ENCODE measurements at regions not wholly inside any gene's neighbourhood (a gene's known extent, or its start where the extent isn't known, plus 50 kb on each side); places are given as distances from the start of the nearest gene placed in this dataset.

DNA sequence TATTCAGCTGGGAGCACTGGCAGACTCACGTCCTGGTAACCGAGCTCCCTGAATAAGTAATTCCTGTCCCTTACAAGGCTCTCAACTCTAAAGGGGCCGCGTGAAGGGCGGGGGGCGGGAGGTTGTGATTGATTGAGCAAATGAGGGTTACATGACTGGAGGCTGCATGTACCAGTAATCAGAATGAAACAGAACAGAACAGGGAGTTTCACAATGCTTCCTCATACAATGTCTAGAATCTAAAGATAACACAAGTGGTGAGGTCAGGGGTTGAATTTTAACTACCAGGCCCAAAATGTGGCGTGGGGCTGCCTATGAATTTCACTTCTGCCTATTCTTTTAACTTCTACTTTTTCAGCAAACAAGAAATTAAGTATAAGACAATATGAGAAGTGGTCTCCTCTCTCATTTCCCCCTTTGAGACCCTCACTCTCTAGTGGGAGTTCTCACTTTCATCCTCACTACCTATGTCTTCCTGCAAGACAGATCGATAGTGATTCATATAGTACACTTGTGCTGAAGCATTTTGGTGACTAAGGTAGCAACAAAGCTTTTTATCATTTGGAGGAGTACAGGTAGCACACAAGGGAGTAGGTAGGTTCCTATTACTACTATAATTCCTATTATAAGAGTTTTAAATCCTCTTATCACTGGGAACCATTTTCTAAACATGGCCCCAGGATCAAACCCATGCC lies 239.8 kb downstream of the KTN1 start:
- H3K4me1 Mint-ChIP-seq (ENCODE audit: unreplicated experiment): no peaks in the 10 kb centered on the region
- H3K27ac Mint-ChIP-seq (ENCODE audit: unreplicated experiment): no peak overlapping the region
- no peak overlapping the region for H3K4me3 Mint-ChIP-seq (ENCODE audit: unreplicated experiment)
- TF ChIP-seq, protein P1, sequence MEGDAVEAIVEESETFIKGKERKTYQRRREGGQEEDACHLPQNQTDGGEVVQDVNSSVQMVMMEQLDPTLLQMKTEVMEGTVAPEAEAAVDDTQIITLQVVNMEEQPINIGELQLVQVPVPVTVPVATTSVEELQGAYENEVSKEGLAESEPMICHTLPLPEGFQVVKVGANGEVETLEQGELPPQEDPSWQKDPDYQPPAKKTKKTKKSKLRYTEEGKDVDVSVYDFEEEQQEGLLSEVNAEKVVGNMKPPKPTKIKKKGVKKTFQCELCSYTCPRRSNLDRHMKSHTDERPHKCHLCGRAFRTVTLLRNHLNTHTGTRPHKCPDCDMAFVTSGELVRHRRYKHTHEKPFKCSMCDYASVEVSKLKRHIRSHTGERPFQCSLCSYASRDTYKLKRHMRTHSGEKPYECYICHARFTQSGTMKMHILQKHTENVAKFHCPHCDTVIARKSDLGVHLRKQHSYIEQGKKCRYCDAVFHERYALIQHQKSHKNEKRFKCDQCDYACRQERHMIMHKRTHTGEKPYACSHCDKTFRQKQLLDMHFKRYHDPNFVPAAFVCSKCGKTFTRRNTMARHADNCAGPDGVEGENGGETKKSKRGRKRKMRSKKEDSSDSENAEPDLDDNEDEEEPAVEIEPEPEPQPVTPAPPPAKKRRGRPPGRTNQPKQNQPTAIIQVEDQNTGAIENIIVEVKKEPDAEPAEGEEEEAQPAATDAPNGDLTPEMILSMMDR (IDR thresholded peaks at IDR 0.05; ENCODE audit: unreplicated experiment): no peak
- H3K27me3 Mint-ChIP-seq (ENCODE audit: unreplicated experiment): peaks cover 2% of the 10 kb centered on the region
- no peaks in the 10 kb centered on the region for H3K36me3 Mint-ChIP-seq (ENCODE audit: low read depth, unreplicated experiment)
- DNase-seq (ENCODE audit: low spot score): no peak
- H3K9me3 Mint-ChIP-seq (ENCODE audit: unreplicated experiment): no peaks in the 10 kb centered on the region

DNA sequence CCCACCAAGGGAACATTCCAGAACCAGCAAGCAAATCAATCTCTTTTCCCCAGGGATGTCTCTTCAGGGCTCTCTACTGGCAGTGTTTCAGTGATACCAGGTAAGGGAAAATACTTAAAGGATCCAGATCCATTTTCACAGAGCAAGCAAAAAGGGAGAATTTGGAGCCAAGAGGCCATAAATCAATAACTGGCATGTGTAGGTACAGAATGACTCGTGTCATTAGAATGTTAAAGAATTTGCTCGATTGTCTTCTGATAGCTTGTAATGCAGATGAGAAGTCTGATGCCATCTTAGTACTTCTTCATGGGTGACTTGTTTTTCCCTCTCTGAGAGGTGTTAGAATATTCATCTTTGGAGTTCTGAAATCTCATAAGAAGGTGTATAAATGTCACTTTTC lies 242.9 kb downstream of the KTN1 start:
- Mint-ChIP-seq H3K27me3 (ENCODE audit: unreplicated experiment) (peaks cover 5% of the 10 kb centered on the region), H3K27ac (ENCODE audit: unreplicated experiment) (no peak overlapping the region), H3K4me1 (ENCODE audit: unreplicated experiment) (no peaks in the 10 kb centered on the region), H3K9me3 (ENCODE audit: unreplicated experiment) (no peaks in the 10 kb centered on the region), H3K36me3 (ENCODE audit: low read depth, unreplicated experiment) (no peaks in the 10 kb centered on the region), H3K4me3 (ENCODE audit: unreplicated experiment) (no peak overlapping the region)
- no peak for DNase-seq (ENCODE audit: low spot score)
- TF ChIP-seq, protein P1 (IDR thresholded peaks at IDR 0.05; ENCODE audit: unreplicated experiment): no peak

DNA sequence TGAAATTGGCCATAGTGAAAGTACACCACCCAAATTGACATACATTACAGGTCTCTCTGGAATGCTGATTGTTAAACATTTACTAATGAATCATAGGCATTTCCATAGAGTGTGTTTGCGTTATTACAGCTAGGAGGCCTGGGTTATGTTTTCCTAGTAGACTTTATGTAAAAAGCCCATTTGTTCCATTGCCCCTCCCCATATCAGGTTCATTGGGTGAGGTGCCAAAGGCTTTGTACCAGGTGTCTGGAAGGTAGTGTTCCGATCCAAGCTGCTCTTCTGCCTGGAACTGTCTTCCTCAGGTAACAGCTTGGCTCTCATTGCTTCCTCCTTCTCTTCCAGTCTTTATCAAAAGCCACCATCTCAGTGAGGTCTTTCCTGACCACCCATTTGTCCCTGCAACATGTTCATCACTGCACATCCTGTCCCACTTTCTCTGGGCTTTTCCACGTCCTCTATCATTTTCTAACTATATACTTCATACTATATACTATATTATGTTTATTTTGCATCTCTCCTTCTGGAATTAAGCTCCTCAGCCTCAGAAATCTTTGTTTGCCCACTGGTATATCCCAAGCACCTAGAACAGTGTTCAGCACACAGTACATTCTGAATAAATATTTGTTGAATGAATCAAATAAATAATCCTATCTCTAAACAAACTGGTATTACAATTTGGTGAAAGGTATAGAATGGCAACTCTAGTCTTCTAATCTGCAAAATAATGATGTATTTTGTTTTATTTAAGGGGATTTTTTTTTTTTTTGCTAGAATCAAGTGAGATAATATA lies 252.3 kb downstream of the KTN1 start:
- H3K27ac Mint-ChIP-seq (ENCODE audit: unreplicated experiment): no peak overlapping the region

DNA sequence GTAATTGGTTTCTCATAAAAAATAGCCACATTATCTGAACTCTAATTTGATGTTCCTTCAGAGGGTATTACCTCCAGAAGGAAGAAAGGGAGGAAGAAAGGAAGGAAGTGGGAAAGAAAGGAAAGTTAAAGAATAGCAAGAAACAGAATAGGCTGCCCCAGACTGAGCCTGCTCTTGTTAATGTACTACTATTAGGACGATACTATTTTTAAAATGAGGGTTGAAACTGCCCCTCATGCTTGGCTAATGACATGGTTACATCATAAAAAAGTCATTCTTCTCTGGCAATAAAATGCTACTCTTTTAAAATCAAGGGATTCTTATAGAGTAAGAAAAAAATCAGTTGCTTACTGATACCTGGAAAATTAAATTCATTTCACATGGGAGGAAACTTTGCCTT lies 253.0 kb downstream of the KTN1 start:
- DNase-seq (ENCODE audit: low spot score): no peak
- no peak overlapping the region for H3K27ac Mint-ChIP-seq (ENCODE audit: unreplicated experiment)
- no peaks in the 10 kb centered on the region for H3K27me3 Mint-ChIP-seq (ENCODE audit: unreplicated experiment)
- TF ChIP-seq, protein P1 (IDR thresholded peaks at IDR 0.05; ENCODE audit: unreplicated experiment): no peak
- no peaks in the 10 kb centered on the region for H3K9me3 Mint-ChIP-seq (ENCODE audit: unreplicated experiment)
- H3K4me1 Mint-ChIP-seq (ENCODE audit: unreplicated experiment): peaks cover 11% of the 10 kb centered on the region
- no peak overlapping the region for H3K4me3 Mint-ChIP-seq (ENCODE audit: unreplicated experiment)
- no peaks in the 10 kb centered on the region for H3K36me3 Mint-ChIP-seq (ENCODE audit: low read depth, unreplicated experiment)

More for the DNA sequence above, 252.3 kb downstream of the KTN1 start:
- H3K27me3 Mint-ChIP-seq (ENCODE audit: unreplicated experiment): no peaks in the 10 kb centered on the region
- H3K36me3 Mint-ChIP-seq (ENCODE audit: low read depth, unreplicated experiment): no peaks in the 10 kb centered on the region
- H3K9me3 Mint-ChIP-seq (ENCODE audit: unreplicated experiment): no peaks in the 10 kb centered on the region
- TF ChIP-seq, protein P1 (IDR thresholded peaks at IDR 0.05; ENCODE audit: unreplicated experiment): no peak
- no peak overlapping the region for H3K4me3 Mint-ChIP-seq (ENCODE audit: unreplicated experiment)
- H3K4me1 Mint-ChIP-seq (ENCODE audit: unreplicated experiment): peaks cover 11% of the 10 kb centered on the region
- no peak for DNase-seq (ENCODE audit: low spot score)

DNA sequence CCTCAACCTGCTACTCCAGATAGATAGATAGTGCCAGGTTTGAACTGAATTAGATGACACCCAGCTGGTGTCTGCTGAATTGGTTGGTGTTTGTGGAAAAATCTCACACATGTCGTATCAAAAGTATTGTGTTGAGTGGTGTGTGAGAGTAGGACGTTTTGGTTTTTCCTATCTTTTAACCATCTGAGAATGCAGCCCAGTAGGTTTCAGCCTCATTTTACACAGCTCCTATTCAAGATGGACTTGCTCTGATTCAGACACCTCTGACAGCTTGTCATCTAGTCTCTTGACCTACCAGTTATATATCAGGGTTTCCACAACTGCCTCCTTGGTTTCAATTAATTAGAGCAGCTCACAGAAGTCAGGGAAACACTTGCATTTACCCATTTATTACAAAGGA lies 254.4 kb downstream of the KTN1 start:
- H3K27me3 Mint-ChIP-seq (ENCODE audit: unreplicated experiment): no peaks in the 10 kb centered on the region
- H3K27ac Mint-ChIP-seq (ENCODE audit: unreplicated experiment): no peak overlapping the region
- no peak overlapping the region for H3K4me3 Mint-ChIP-seq (ENCODE audit: unreplicated experiment)
- H3K4me1 Mint-ChIP-seq (ENCODE audit: unreplicated experiment): peaks cover 11% of the 10 kb centered on the region
- no peaks in the 10 kb centered on the region for H3K9me3 Mint-ChIP-seq (ENCODE audit: unreplicated experiment)
- H3K36me3 Mint-ChIP-seq (ENCODE audit: low read depth, unreplicated experiment): peaks cover 4% of the 10 kb centered on the region
- TF ChIP-seq, protein P1 (IDR thresholded peaks at IDR 0.05; ENCODE audit: unreplicated experiment): no peak
- no peak for DNase-seq (ENCODE audit: low spot score)
